Left renal cortex interstitium (tissue), 4 donors: ENCODE measurements at regions not wholly inside any gene's neighbourhood (a gene's known extent, or its start where the extent isn't known, plus 50 kb on each side); places are given as distances from the start of the nearest gene placed in this dataset.
"Not testable (repeated sequence)": the region's sequence is repeated elsewhere in the genome, so short reads cannot be mapped to it uniquely, and the experiment has no call there.

Experiments
- DNase-seq, 4 donors: peaks; one replicate each; pipeline ENCODE4 v3.0.0-alpha.2; 2013; ENCODE audit warnings: low read depth in 4 of 4, low spot score in 2 of 4, missing footprints in 1 of 4

GRCh38 chr6:170068496-170068895 is 222.4 kb downstream of the DLL1 start:
- no peak for DNase-seq

GRCh38 chr6:170067923-170068360 is 222.9 kb downstream of the DLL1 start:
- DNase-seq, result no peak

GRCh38 chr6:170067181-170067641 is 223.7 kb downstream of the DLL1 start:
- no peak for DNase-seq

- no peak for DNase-seq
Observed at GRCh38 chr6:170066679-170067078, 224.2 kb downstream of the DLL1 start.

- DNase-seq, result peak in 2 of 4 donors; percentile 16 to 25
Observed at GRCh38 chr6:170063851-170064602, 226.9 kb downstream of the DLL1 start.

- DNase-seq, result no peak
Observed at GRCh38 chr6:170063431-170063830, 227.4 kb downstream of the DLL1 start.

GRCh38 chr6:170062915-170063241 is 228.0 kb downstream of the DLL1 start:
- no peak for DNase-seq

- DNase-seq, result no peak
Observed at GRCh38 chr6:170062209-170062914, 228.5 kb downstream of the DLL1 start.

- DNase-seq, result no peak
Observed at GRCh38 chr6:170058878-170059485, 231.9 kb downstream of the DLL1 start.

- DNase-seq, result no peak
Observed at GRCh38 chr6:170057961-170058877, 232.7 kb downstream of the DLL1 start.

- no peak for DNase-seq
Observed at GRCh38 chr6:170057034-170057734, 233.7 kb downstream of the DLL1 start.

- no peak for DNase-seq
Observed at GRCh38 chr6:170056278-170056711, 234.6 kb downstream of the DLL1 start.

GRCh38 chr6:170055797-170056196 is 235.1 kb downstream of the DLL1 start:
- DNase-seq, result not testable (repeated sequence)

GRCh38 chr6:170053966-170054661 is 236.8 kb downstream of the DLL1 start:
- no peak for DNase-seq

- no peak for DNase-seq
Observed at GRCh38 chr6:170052991-170053821, 237.7 kb downstream of the DLL1 start.

- DNase-seq, result no peak
Observed at GRCh38 chr6:170051229-170052172, 239.4 kb downstream of the DLL1 start.

GRCh38 chr6:170050591-170051041 is 240.3 kb downstream of the DLL1 start:
- DNase-seq, result no peak
